ENCODE measurements at regions not wholly inside any gene's neighbourhood (a gene's known extent, or its start where the extent isn't known, plus 50 kb on each side); places are given as distances from the start of the nearest gene placed in this dataset.

DNA sequence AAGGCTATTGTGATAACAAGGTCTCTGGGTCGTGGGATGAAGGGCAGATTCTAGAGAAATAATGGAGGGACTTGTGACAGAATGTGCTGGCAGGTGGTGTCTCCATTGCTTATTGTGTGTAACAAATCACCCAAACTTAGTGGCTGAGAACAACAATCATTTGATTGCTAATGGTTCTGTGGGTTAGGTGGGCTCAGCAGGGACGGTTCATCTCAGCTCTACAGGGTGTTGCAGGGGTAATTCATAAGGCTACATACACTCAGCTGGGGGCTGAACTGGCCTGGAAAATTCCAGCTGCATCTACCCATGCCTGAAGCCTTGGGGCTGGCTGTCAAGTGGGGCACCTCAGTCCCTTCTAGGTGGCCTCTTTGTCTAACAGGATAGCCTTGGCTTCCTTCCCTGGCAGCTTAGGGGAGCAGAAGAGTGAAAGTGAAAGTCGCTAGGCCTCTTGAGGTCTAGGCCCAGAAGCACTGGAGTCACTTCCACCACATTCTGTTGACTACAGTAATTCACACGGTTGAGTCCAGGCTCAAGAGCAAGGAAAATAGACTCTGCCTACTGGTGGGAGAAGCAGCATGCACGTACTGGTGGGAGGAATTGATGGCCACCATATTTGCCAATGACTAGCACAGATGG lies 308.9 kb downstream of the MN1 start:
- Mint-ChIP-seq H3K9me3 (ENCODE audit: low read depth) (no peaks in the 10 kb centered on the region), H3K27me3 (no peaks in the 10 kb centered on the region), H3K27ac (no peak overlapping the region), H3K4me3 (no peak overlapping the region), H3K4me1 (ENCODE audit: low read depth) (no peaks in the 10 kb centered on the region), H3K36me3 (peaks cover 4% of the 10 kb centered on the region)

DNA sequence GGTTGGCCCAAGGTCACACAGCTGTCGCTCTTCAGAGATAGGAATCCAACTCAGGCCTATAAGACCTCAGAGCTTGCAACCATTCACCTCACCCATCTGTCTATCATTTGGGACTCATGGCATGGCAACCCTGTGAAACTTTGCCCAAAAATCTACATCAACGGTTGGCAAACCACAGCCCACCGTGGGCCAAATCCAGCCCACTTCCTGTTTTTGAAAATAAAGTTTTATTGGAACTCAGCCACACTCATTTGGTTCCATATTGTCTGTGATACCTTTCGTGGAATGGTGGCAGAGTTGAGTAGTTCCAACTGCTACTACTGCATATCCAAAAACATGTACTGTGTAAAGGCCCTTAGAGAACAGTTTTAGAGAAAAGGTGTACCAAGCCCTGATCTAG lies 307.8 kb downstream of the MN1 start:
- Mint-ChIP-seq H3K27me3 (no peaks in the 10 kb centered on the region), H3K4me3 (no peak overlapping the region), H3K36me3 (peaks cover 4% of the 10 kb centered on the region), H3K4me1 (ENCODE audit: low read depth) (no peaks in the 10 kb centered on the region), H3K27ac (no peak overlapping the region), H3K9me3 (ENCODE audit: low read depth) (no peaks in the 10 kb centered on the region)

DNA sequence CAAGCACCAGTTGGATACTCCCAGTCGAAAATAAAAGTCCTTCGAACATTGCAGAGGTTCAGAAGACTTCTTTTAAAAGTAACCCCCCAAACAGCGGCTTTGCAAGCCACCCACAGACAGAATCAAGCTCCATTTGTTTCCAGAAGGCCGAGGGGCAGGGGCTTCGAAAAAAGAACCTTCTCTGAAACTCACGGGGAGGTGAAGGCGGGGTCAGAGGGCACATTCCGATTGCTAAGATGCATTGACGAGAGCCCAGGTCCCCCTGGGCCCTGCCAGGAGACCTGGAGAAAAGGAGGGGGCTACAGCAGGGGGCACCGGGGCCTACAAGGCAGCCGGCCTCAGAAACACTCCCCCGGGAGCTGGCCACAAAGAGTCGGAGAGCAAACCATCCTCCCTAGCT lies 306.8 kb downstream of the MN1 start:
- H3K36me3 Mint-ChIP-seq, result peaks cover 4% of the 10 kb centered on the region

DNA sequence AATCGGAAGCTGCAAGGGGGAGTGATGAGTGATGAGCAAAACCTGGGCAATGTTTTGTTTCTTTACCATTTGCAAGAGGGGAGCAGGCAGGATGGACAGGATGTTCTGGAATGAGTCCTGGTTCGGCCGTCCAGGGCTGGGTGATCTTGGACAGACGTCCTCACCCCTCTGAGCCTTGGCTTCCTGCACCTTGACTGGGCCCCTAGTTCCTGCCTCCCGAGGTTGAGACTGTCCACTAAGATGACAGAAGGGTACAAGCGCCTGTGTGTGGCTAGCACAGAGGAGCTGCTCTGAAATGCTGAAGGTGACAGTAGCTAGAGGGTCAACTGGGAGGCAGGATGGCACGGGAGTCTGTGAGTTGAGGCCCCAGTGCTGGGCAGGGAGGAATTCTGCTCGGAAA lies 306.2 kb downstream of the MN1 start:
- Mint-ChIP-seq H3K27ac (no peak overlapping the region), H3K27me3 (no peaks in the 10 kb centered on the region)

More for the DNA sequence above, 306.8 kb downstream of the MN1 start:
- Mint-ChIP-seq H3K27ac (no peak overlapping the region), H3K4me3 (no peak overlapping the region), H3K9me3 (ENCODE audit: low read depth) (no peaks in the 10 kb centered on the region), H3K4me1 (ENCODE audit: low read depth) (no peaks in the 10 kb centered on the region), H3K27me3 (no peaks in the 10 kb centered on the region)

DNA sequence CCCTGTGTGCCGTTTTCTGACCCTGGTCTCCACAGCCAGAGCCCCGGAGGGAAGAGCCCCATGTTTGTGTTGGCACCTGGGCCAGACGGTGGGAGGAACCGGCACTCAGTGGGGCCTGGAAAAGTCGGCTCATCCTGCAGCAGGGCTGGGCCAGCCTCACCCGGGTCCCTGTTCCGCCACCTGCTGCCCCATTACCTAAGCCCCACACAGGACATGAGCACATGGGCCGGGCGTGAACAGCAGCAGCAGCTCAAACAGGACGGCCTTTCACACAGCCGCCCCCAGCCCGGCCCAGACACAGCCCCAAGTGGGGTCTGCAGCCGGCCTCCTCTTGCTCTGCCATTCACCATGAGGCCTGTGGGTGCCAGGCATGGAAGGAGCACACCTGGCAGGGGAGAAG lies 302.4 kb downstream of the MN1 start:
- Mint-ChIP-seq H3K27me3 (peaks cover 3% of the 10 kb centered on the region), H3K36me3 (no peaks in the 10 kb centered on the region), H3K4me1 (ENCODE audit: low read depth) (no peaks in the 10 kb centered on the region), H3K9me3 (ENCODE audit: low read depth) (no peaks in the 10 kb centered on the region), H3K4me3 (no peak overlapping the region), H3K27ac (no peak overlapping the region)

More for the DNA sequence above, 306.2 kb downstream of the MN1 start:
- H3K9me3 Mint-ChIP-seq (ENCODE audit: low read depth), result no peaks in the 10 kb centered on the region
- no peak overlapping the region for H3K4me3 Mint-ChIP-seq
- no peaks in the 10 kb centered on the region for H3K4me1 Mint-ChIP-seq (ENCODE audit: low read depth)
- peaks cover 4% of the 10 kb centered on the region for H3K36me3 Mint-ChIP-seq

DNA sequence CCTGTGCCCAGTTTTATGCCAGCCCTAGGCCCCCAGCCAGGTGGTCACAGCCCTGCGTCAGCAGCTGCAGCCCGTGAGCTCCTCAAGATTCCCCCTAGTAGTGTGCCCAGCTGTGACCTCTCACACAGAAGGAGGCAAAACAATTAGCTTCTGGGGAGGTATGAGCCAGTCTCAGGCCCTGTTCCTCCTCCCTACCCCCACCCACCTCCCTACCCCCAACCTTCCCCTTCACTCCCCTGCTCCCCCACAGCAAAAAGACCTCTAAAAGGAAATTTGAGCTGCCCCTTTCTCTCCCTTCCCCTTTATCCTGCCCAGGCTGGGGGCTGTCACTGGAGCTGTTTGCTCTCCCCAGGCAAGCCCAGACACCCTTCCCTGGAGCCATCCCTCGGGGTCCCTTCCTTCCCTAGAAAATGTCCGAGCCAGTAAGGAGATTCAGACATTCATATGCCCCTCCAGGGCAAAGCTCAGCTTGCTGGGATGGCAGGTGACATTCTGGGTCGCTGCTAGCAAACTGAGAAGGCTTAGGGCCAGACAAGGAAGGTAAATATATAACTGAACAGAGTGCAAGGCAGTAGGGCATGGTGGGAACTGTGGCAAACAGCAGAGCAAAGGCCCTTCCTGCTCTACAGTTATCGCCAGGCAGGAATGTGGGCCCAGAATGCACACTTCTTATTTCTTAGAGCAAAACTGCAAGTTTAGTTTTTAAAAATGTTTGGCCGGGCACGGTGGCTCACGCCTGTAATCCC lies 300.2 kb downstream of the MN1 start:
- H3K4me3 Mint-ChIP-seq, result no peak overlapping the region
- H3K27me3 Mint-ChIP-seq, result peaks cover 4% of the 10 kb centered on the region
- H3K36me3 Mint-ChIP-seq, result no peaks in the 10 kb centered on the region
- H3K27ac Mint-ChIP-seq, result no peak overlapping the region
- H3K4me1 Mint-ChIP-seq (ENCODE audit: low read depth), result no peaks in the 10 kb centered on the region
- no peaks in the 10 kb centered on the region for H3K9me3 Mint-ChIP-seq (ENCODE audit: low read depth)

DNA sequence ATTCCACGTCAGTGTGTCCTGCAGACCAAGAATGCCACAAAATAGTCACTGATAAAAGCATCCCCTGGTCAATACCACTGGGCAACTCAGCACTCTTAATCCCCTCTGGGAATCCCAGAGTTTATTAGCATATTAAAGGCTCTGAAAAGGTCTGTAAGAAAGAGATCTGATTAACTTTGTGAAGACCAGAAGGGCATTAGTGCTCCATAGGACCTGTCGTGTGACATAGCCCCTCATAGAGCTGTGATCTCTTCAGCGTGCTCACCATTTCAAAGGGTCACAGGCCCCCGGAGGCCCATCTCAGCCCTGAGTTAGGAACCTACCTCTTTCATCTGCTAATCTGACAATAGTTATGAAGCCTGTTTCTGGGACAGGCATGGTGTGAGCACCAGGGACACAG lies 299.2 kb downstream of the MN1 start:
- Mint-ChIP-seq H3K27ac (no peak overlapping the region), H3K4me1 (ENCODE audit: low read depth) (no peaks in the 10 kb centered on the region), H3K4me3 (no peak overlapping the region), H3K9me3 (ENCODE audit: low read depth) (no peaks in the 10 kb centered on the region), H3K36me3 (no peaks in the 10 kb centered on the region), H3K27me3 (peaks cover 4% of the 10 kb centered on the region)

DNA sequence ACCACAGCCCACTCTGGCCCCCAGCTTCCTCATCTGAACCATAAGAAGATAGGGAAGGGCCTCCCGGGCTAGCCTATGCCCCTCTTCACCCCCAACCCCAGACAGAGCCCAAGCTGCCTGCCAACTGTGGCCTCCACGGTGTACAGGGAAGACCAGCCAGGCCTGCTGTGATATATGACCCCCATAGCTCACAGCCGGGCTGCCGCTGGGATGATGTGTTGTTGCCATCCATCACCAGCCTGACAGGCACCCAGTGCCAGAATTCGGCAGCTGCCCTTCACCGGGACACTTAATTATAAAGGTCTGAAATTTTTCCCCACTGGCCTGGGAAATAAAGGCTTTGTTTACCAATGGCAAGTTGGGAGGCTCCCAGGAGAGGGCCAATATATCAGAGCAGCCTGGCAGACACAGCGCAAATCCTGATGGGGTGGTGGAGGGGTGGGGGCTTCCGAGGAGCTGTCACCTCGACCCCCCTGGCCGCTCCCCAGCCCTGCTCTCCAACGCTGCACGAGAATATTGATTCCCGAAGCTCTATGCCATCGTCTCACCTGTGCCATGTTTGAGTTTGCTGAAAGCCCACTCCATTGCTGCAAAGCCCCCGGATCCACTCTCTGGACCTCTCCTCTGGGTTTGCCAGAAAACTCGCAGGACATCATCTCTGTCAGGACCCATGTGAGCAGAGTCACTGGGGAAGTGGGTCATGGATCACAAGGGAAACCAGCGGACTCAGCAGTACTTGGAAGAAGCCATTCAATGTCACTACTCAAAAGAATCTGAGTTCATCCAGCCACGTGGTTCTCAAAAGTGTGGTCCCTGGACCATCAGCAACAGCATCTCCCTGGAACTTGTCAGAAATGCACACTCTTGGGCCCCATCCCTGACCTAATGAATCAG lies 296.9 kb downstream of the MN1 start:
- Mint-ChIP-seq H3K4me1 (ENCODE audit: low read depth) (no peaks in the 10 kb centered on the region), H3K9me3 (ENCODE audit: low read depth) (no peaks in the 10 kb centered on the region), H3K27me3 (peaks cover 6% of the 10 kb centered on the region), H3K27ac (no peak overlapping the region), H3K36me3 (no peaks in the 10 kb centered on the region), H3K4me3 (no peak overlapping the region)

DNA sequence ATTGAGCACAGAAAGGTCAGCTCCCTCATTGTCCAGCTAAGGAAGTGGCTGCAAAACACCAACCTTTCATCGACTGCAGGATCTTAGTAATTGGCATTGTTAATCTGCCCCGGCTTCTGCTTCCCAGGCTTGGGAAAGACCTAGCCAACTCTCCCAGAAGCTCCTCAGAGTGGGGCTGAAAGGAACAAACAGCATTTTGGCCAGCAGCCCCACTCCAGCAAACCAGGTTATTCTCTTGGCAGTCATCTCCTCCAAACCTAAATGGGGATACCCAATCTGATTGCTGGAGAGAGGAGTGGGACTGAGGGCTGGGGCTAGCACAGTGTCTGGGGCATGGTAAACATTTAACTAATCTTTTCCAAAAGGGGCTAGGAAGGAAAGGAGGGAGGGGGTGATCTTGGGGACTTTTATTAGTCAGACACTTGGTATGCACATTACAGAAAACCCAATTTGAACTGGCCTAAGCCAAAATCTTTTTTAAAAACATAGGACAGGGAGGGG lies 294.4 kb downstream of the MN1 start:
- Mint-ChIP-seq H3K9me3 (ENCODE audit: low read depth) (no peaks in the 10 kb centered on the region), H3K36me3 (no peaks in the 10 kb centered on the region), H3K27ac (no peak overlapping the region), H3K4me3 (no peak overlapping the region), H3K4me1 (ENCODE audit: low read depth) (no peaks in the 10 kb centered on the region), H3K27me3 (peaks cover 6% of the 10 kb centered on the region)

DNA sequence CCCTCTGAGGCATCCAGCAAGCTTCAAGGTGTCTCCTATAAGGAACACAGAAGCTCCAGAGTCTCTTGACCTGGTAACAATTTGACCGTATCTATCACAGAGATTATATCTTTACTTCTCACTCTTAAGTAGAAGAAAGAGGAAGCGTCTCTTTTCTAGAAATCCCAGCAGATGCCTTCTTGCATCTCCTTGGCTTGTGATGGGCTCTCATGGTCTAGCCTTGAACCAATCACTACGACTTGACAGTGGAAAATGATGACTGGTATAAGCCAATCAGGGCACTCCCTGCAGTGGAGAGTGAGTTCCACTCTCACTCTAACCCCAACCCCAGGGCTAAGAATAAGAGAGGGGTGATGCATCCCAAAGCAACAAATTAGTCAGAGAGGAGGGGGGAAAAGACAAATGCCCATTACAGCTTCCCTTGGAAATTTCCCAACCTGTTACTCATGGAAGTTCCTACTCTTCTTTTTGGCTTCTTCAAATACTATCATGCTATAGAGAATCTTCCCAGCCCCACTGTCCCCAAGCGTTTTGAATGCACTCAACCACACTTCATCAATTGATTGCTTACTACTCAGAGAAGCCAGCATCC lies 293.5 kb downstream of the MN1 start:
- no peak overlapping the region for H3K4me3 Mint-ChIP-seq
- no peak overlapping the region for H3K27ac Mint-ChIP-seq
- H3K27me3 Mint-ChIP-seq, result peaks cover 6% of the 10 kb centered on the region
- no peaks in the 10 kb centered on the region for H3K4me1 Mint-ChIP-seq (ENCODE audit: low read depth)
- no peaks in the 10 kb centered on the region for H3K9me3 Mint-ChIP-seq (ENCODE audit: low read depth)
- no peaks in the 10 kb centered on the region for H3K36me3 Mint-ChIP-seq

DNA sequence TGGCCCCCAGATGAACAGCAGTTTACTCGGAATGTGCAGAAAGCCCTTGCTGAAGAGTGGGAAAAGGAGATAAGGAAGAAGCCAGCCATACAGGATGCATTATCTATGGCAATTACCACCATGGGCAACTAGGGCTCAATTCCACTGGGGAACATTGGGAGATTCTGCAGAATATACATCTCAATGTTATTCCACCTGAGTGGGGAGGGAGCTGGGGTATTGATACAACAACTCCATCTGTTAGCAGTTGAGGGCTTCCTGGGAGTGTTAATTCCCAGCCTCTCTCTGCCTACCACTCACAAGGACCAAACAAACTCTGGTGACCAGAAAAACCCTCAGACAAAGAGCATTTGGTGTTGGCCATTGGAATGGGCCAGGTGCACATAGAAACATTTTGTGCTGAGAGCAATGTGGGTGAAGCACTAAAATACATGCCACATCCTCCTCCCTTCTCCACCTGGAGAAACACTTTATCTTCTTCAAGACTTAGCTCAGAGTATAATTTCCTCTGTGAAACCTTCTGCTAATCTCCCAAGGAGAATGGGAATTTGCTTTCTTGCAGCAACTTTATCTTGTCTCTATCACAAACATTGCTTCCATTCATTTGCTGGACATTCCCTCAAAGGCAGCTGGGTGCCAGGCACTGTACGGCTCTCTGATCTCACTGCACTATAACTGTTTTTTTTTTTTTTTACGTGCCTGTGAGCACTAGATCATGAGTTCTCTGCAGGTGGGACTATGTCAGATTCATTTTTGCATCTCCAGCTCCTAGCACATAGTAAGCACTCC lies 292.2 kb downstream of the MN1 start:
- Mint-ChIP-seq H3K9me3 (ENCODE audit: low read depth) (no peaks in the 10 kb centered on the region), H3K27ac (no peak overlapping the region), H3K4me3 (no peak overlapping the region)

DNA sequence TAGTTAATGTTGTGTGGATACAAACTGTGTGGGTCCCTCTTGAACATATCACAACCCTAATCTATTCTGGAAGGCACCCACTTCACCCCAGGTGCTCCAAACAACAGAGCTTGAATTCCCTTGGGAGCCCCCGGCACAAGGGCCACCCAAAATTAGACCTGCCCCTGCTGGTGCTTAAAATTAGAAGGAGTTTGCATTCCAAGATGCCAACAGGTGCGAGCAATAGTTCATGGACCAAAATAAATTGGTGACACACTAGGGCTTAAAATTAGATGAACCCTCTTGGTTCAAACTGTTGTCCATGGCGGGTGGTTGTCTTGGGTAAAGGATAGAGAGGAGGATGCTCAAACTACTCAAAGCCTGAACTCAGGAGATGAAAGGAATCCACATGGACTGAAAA lies 291.5 kb downstream of the MN1 start:
- H3K27me3 Mint-ChIP-seq, result peaks cover 2% of the 10 kb centered on the region
- H3K4me1 Mint-ChIP-seq (ENCODE audit: low read depth), result no peaks in the 10 kb centered on the region
- no peak overlapping the region for H3K4me3 Mint-ChIP-seq
- H3K9me3 Mint-ChIP-seq (ENCODE audit: low read depth), result no peaks in the 10 kb centered on the region
- no peak overlapping the region for H3K27ac Mint-ChIP-seq
- no peaks in the 10 kb centered on the region for H3K36me3 Mint-ChIP-seq

More for the DNA sequence above, 292.2 kb downstream of the MN1 start:
- no peaks in the 10 kb centered on the region for H3K36me3 Mint-ChIP-seq
- peaks cover 3% of the 10 kb centered on the region for H3K27me3 Mint-ChIP-seq
- no peaks in the 10 kb centered on the region for H3K4me1 Mint-ChIP-seq (ENCODE audit: low read depth)

DNA sequence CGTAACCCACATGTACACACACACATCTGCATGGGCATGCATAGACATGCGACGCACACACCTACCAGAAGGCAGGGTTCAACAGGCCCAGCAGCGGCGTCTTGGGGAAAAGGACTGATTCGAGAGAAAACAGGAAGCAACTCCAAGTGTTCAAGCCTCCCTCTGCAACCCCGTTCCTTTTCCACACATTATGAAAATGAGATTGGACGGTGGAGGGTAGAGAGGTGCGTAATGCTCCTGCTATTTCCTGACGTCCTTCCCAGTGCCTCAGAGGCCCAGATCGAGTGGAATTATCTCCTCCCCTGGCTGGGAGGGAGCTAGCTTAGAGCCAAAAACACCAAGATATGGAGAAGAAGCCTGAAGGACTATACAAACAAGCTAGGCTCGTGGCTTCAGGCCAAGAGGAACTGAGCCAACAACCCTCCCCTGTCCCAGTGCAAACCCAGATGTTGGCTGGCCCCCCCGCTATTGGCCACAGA lies 289.2 kb downstream of the MN1 start:
- Mint-ChIP-seq H3K9me3 (ENCODE audit: low read depth) (no peaks in the 10 kb centered on the region), H3K27me3 (peaks cover 2% of the 10 kb centered on the region), H3K4me3 (no peak overlapping the region), H3K27ac (no peak overlapping the region), H3K4me1 (ENCODE audit: low read depth) (no peaks in the 10 kb centered on the region), H3K36me3 (no peaks in the 10 kb centered on the region)

DNA sequence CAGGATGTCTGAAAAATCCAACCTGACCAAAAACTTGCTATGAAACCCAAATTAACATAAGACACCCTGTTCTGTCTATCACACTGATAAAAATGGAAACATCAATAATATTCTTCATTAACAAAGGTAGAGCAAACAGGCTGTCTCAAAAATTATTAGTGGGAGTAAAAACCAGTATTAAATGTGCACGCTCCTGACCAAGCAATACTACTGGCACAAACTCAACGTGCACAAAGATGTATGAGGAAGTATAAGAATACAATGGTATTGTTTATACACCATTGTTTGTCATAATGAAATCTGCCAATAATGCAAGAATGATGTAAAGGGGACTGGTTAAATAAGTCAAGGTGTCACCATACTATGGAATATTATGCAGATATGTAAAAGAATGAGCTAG lies 288.5 kb downstream of the MN1 start:
- H3K4me1 Mint-ChIP-seq (ENCODE audit: low read depth), result no peaks in the 10 kb centered on the region
- H3K27ac Mint-ChIP-seq, result no peak overlapping the region
- no peaks in the 10 kb centered on the region for H3K9me3 Mint-ChIP-seq (ENCODE audit: low read depth)
- H3K36me3 Mint-ChIP-seq, result no peaks in the 10 kb centered on the region
- no peak overlapping the region for H3K4me3 Mint-ChIP-seq
- H3K27me3 Mint-ChIP-seq, result no peaks in the 10 kb centered on the region
